ENCODE measurements at regions not wholly inside any gene's neighbourhood (a gene's known extent, or its start where the extent isn't known, plus 50 kb on each side); places are given as distances from the start of the nearest gene placed in this dataset.

- no peaks in the 10 kb centered on the region for H3K4me1 Mint-ChIP-seq (ENCODE audit: unreplicated experiment)
- TF ChIP-seq CTCF (IDR thresholded peaks at IDR 0.05) = no peak
- H3K9me3 Mint-ChIP-seq (ENCODE audit: unreplicated experiment) = peaks cover 3% of the 10 kb centered on the region
- H3K4me3 Mint-ChIP-seq (ENCODE audit: unreplicated experiment) = no peak overlapping the region
- H3K36me3 Mint-ChIP-seq (ENCODE audit: unreplicated experiment) = no peaks in the 10 kb centered on the region
- H3K27ac Mint-ChIP-seq (ENCODE audit: unreplicated experiment) = no peak overlapping the region
- H3K27me3 Mint-ChIP-seq (ENCODE audit: unreplicated experiment) = peaks cover 2% of the 10 kb centered on the region
- no peak for DNase-seq (ENCODE audit: extremely low spot score, unreplicated experiment)
Observed at GRCh38 chr6:88544986-88545612, 379.0 kb upstream of the CNR1 start.

- TF ChIP-seq CTCF (IDR thresholded peaks at IDR 0.05) = no peak
- no peak overlapping the region for H3K27ac Mint-ChIP-seq (ENCODE audit: unreplicated experiment)
- peak; percentile 15 for DNase-seq (ENCODE audit: extremely low spot score, unreplicated experiment)
- no peaks in the 10 kb centered on the region for H3K36me3 Mint-ChIP-seq (ENCODE audit: unreplicated experiment)
- H3K4me3 Mint-ChIP-seq (ENCODE audit: unreplicated experiment) = no peak overlapping the region
- H3K9me3 Mint-ChIP-seq (ENCODE audit: unreplicated experiment) = peaks cover 4% of the 10 kb centered on the region
- no peaks in the 10 kb centered on the region for H3K4me1 Mint-ChIP-seq (ENCODE audit: unreplicated experiment)
- peaks cover 2% of the 10 kb centered on the region for H3K27me3 Mint-ChIP-seq (ENCODE audit: unreplicated experiment)
Observed at GRCh38 chr6:88539295-88539764, 373.2 kb upstream of the CNR1 start.

GRCh38 chr6:88538840-88539239 lies 372.7 kb upstream of the CNR1 start:
- no peaks in the 10 kb centered on the region for H3K36me3 Mint-ChIP-seq (ENCODE audit: unreplicated experiment)
- no peak for TF ChIP-seq CTCF (IDR thresholded peaks at IDR 0.05)
- no peak overlapping the region for H3K4me3 Mint-ChIP-seq (ENCODE audit: unreplicated experiment)
- H3K4me1 Mint-ChIP-seq (ENCODE audit: unreplicated experiment) = no peaks in the 10 kb centered on the region
- H3K27me3 Mint-ChIP-seq (ENCODE audit: unreplicated experiment) = peaks cover 2% of the 10 kb centered on the region
- peaks cover 4% of the 10 kb centered on the region for H3K9me3 Mint-ChIP-seq (ENCODE audit: unreplicated experiment)
- peak; percentile 10 for DNase-seq (ENCODE audit: extremely low spot score, unreplicated experiment)
- no peak overlapping the region for H3K27ac Mint-ChIP-seq (ENCODE audit: unreplicated experiment)

GRCh38 chr6:88538130-88538706 lies 372.1 kb upstream of the CNR1 start:
- Mint-ChIP-seq H3K27me3 (ENCODE audit: unreplicated experiment) (no peaks in the 10 kb centered on the region), H3K27ac (ENCODE audit: unreplicated experiment) (no peak overlapping the region), H3K36me3 (ENCODE audit: unreplicated experiment) (no peaks in the 10 kb centered on the region), H3K4me1 (ENCODE audit: unreplicated experiment) (no peaks in the 10 kb centered on the region), H3K9me3 (ENCODE audit: unreplicated experiment) (peaks cover 4% of the 10 kb centered on the region), H3K4me3 (ENCODE audit: unreplicated experiment) (no peak overlapping the region)
- DNase-seq (ENCODE audit: extremely low spot score, unreplicated experiment) = peak; percentile 46
- no peak for TF ChIP-seq CTCF (IDR thresholded peaks at IDR 0.05)

- no peak overlapping the region for H3K27ac Mint-ChIP-seq (ENCODE audit: unreplicated experiment)
- H3K36me3 Mint-ChIP-seq (ENCODE audit: unreplicated experiment) = no peaks in the 10 kb centered on the region
- H3K9me3 Mint-ChIP-seq (ENCODE audit: unreplicated experiment) = peaks cover 4% of the 10 kb centered on the region
- TF ChIP-seq CTCF (IDR thresholded peaks at IDR 0.05) = no peak
- no peak overlapping the region for H3K4me3 Mint-ChIP-seq (ENCODE audit: unreplicated experiment)
- H3K27me3 Mint-ChIP-seq (ENCODE audit: unreplicated experiment) = no peaks in the 10 kb centered on the region
- H3K4me1 Mint-ChIP-seq (ENCODE audit: unreplicated experiment) = no peaks in the 10 kb centered on the region
- DNase-seq (ENCODE audit: extremely low spot score, unreplicated experiment) = peak; percentile 34
Observed at GRCh38 chr6:88536071-88536625, 370.0 kb upstream of the CNR1 start.
